ENCODE measurements at regions not wholly inside any gene's neighbourhood (a gene's known extent, or its start where the extent isn't known, plus 50 kb on each side); places are given as distances from the start of the nearest gene placed in this dataset.

DNA sequence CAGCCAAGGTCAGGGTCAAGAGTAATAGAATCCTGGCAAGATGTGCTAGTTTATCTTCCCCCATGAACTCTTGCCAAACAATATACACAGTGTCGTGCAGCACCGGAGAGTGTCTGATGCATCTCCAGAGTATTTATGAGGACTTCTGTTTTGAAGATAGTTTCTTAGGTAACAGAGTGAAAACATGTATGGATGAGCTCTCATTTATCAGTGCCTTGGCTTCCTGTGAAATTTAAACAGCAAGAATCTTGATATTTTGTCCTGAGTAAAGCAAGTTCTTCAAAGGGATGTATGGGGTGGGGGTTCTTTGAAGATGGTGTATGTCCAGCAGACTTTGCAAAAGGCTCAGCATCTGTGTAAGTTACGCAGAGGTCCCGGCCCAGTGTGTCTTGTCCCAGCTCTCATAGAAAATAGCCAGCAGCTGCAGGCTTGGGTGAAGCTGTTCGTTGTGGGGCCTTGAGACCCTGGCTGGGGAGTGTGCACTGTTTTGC is 361.0 kb upstream of the NT5C1B start:
- H3K4ac ChIP-seq (ENCODE audit: low read depth, low read length) = peak overlapping the region; percentile 42
- H3K27me3 ChIP-seq (ENCODE audit: control insufficient read depth, insufficient read depth, low read length) = no peaks in the 10 kb centered on the region
- H3K14ac ChIP-seq (replicated peaks; ENCODE audit: low read depth, low read length) = peak overlapping the region; percentile 5; the same call in 1 of the 2 replicates
- ChIA-PET CTCF (interaction anchor here (1.0 to 1.8 kb wide), 2 partner anchors 11 to 13 kb away, joined by 4 read pairs; no protein-coding TSS in a partner anchor), POLR2A (ENCODE audit: unreplicated experiment) (no interaction called here)
- H2BK5ac ChIP-seq (ENCODE audit: low read depth, low read length, poor library complexity, severe bottlenecking) = peak overlapping the region; percentile 48
- H3K36me3 ChIP-seq (ENCODE audit: control insufficient read depth, insufficient read depth, low read length) = no peaks in the 10 kb centered on the region
- 17% methylated on average over 1 of the region's 5 CpGs; no CpG with 5 or more reads in 1 of the 2 experiments for WGBS, 2 experiments (ENCODE audit: extremely low coverage in 2 of 2, insufficient read length in 1 of 2)
- peak overlapping the region; percentile 42 for H3K18ac ChIP-seq (ENCODE audit: low read depth, low read length)
- peak overlapping the region; percentile 8 to 53; a peak in 2 of 4 replicates for H4K8ac ChIP-seq (ENCODE audit: low read depth in 2 of 2, low read length in 2 of 2)
- 0 out of 2 replicates have a peak overlapping the region, but pooled peaks have one; percentile 15 for H3K9ac ChIP-seq (ENCODE audit: low read depth, low read length)
- no peaks in the 10 kb centered on the region for H3K79me1 ChIP-seq (ENCODE audit: low read depth in 1 of 2, low read length in 2 of 2)
- peak overlapping the region; percentile 56 for H4K5ac ChIP-seq (ENCODE audit: low read depth, low read length)
- peak overlapping the region; percentile 26; the same call in 1 of the 2 replicates for H4K91ac ChIP-seq (ENCODE audit: insufficient read depth, low read depth, low read length)
- H3K23ac ChIP-seq (ENCODE audit: low read depth, low read length) = no peak overlapping the region
- 0 out of 3 replicates have a peak overlapping the region, but pooled peaks have one; percentile 45 for H2BK15ac ChIP-seq (ENCODE audit: low read depth, low read length)
- dilution Hi-C loops (cut with HindIII; ENCODE audit: low sequenced_read_pairs, unreplicated experiment) (no loop called here), intact Hi-C loops (cut with micrococcal nuclease) (loop anchor here (2.0 kb wide), 1 partner anchor 26 kb away; no protein-coding TSS in a partner anchor), in situ Hi-C loops (cut with MboI; ENCODE audit: low sequenced_read_pairs) (no loop called here)
- no peak overlapping the region for H2AK5ac ChIP-seq (ENCODE audit: low read depth, low read length)
- H3K4me2 ChIP-seq (ENCODE audit: low read depth, low read length) = peak overlapping the region; percentile 67
- no peaks in the 10 kb centered on the region for H3K9me3 ChIP-seq (ENCODE audit: control insufficient read depth, insufficient read depth, low read length)
- H3K27ac ChIP-seq (ENCODE audit: insufficient read depth, low read length) = peak overlapping the region; percentile 73; the same call in 1 of the 2 replicates
- peak overlapping the region; percentile 12; the same call in 1 of the 2 replicates for H2BK20ac ChIP-seq (ENCODE audit: low read depth, low read length)
- DNase-seq = peak; percentile 93
- peak; percentile 92 for ATAC-seq (ENCODE audit: low read depth)
- H4K20me1 ChIP-seq (ENCODE audit: insufficient read depth, low read length) = no peaks in the 10 kb centered on the region
- H3K4me3 ChIP-seq (ENCODE audit: insufficient read depth, low read depth, low read length) = no peak overlapping the region
- peak overlapping the region; percentile 11 for H2AFZ ChIP-seq (replicated peaks; ENCODE audit: low read length, poor library complexity)
- peak overlapping the region; percentile 53 for H2BK120ac ChIP-seq (ENCODE audit: low read depth, low read length)
- H3K4me1 ChIP-seq (ENCODE audit: control insufficient read depth, insufficient read depth, low read length) = peaks cover 9% of the 10 kb centered on the region
- no peak overlapping the region for H2AK9ac ChIP-seq (replicated peaks; ENCODE audit: low read depth, low read length, poor library complexity)
- 0 out of 2 replicates have a peak, but pooled peaks cover 3% of the 10 kb centered on the region for H3K9me1 ChIP-seq (ENCODE audit: insufficient read depth, low read length)
- H3K56ac ChIP-seq (ENCODE audit: extremely low read depth, insufficient read depth, low read length) = no peak overlapping the region
- no TSS peak for BruUV-seq (replicated peaks)
- TF ChIP-seq CEBPB (IDR thresholded peaks at IDR 0.05; ENCODE audit: low read depth, low read length) = peak; percentile 77
- no peak for TF ChIP-seq POLR2A (IDR thresholded peaks at IDR 0.05; ENCODE audit: low read depth, low read length)
- no peak for TF ChIP-seq NFE2L2 (IDR thresholded peaks at IDR 0.05; ENCODE audit: low read depth, low read length)
- peak; percentile 78 for TF ChIP-seq BHLHE40 (IDR thresholded peaks at IDR 0.05; ENCODE audit: low read depth, low read length)
- TF ChIP-seq FOS (IDR thresholded peaks at IDR 0.05; ENCODE audit: low read depth, low read length) = 0 out of 2 replicates have a peak, but pooled peaks have one; percentile 50

Measured in IMR-90 (cell line).